Umbilical cord (tissue), 1 donor: ENCODE measurements at regions not wholly inside any gene's neighbourhood (a gene's known extent, or its start where the extent isn't known, plus 50 kb on each side); places are given as distances from the start of the nearest gene placed in this dataset.

Experiments used
- DNase-seq: peaks from one replicate; pipeline ENCODE4 v3.0.0-alpha.2; 2015; ENCODE audit warnings: low spot score

- DNase-seq, result no peak
These were observed 248.0 kb upstream of the TBC1D5 start for GRCh38 chr3:17990390-17990789.

GRCh38 chr3:17986348-17986816, 244.0 kb upstream of the TBC1D5 start:
- DNase-seq, result no peak

- DNase-seq, result no peak
These were observed 243.4 kb upstream of the TBC1D5 start for GRCh38 chr3:17985658-17986347.

- no peak for DNase-seq
These were observed 240.7 kb upstream of the TBC1D5 start for GRCh38 chr3:17983106-17983505.

- DNase-seq, result no peak
These were observed 239.9 kb upstream of the TBC1D5 start for GRCh38 chr3:17982211-17982880.

GRCh38 chr3:17980863-17981262, 238.4 kb upstream of the TBC1D5 start:
- DNase-seq, result no peak

GRCh38 chr3:17979911-17980310, 237.5 kb upstream of the TBC1D5 start:
- DNase-seq, result peak; percentile 20

- peak; percentile 69 for DNase-seq
These were observed 236.8 kb upstream of the TBC1D5 start for GRCh38 chr3:17979252-17979651.

- DNase-seq, result no peak
These were observed 231.9 kb upstream of the TBC1D5 start for GRCh38 chr3:17974206-17974841.

GRCh38 chr3:17972959-17973906, 230.8 kb upstream of the TBC1D5 start:
- no peak for DNase-seq

GRCh38 chr3:17972476-17972875, 230.0 kb upstream of the TBC1D5 start:
- DNase-seq, result no peak

- no peak for DNase-seq
These were observed 229.6 kb upstream of the TBC1D5 start for GRCh38 chr3:17972030-17972429.

- peak; percentile 31 for DNase-seq
These were observed 227.6 kb upstream of the TBC1D5 start for GRCh38 chr3:17969985-17970568.

GRCh38 chr3:17969244-17969643, 226.8 kb upstream of the TBC1D5 start:
- no peak for DNase-seq

- no peak for DNase-seq
These were observed 225.6 kb upstream of the TBC1D5 start for GRCh38 chr3:17967953-17968607.

GRCh38 chr3:17967111-17967510, 224.7 kb upstream of the TBC1D5 start:
- no peak for DNase-seq

- no peak for DNase-seq
These were observed 222.9 kb upstream of the TBC1D5 start for GRCh38 chr3:17965331-17965730.

GRCh38 chr3:17964108-17964507, 221.7 kb upstream of the TBC1D5 start:
- DNase-seq, result no peak

- DNase-seq, result no peak
These were observed 213.0 kb upstream of the TBC1D5 start for GRCh38 chr3:17955411-17955810.

- no peak for DNase-seq
These were observed 212.4 kb upstream of the TBC1D5 start for GRCh38 chr3:17954801-17955200.

- no peak for DNase-seq
These were observed 208.8 kb upstream of the TBC1D5 start for GRCh38 chr3:17951241-17951640.
